RPMI8226 (cell line): ENCODE measurements at regions not wholly inside any gene's neighbourhood (a gene's known extent, or its start where the extent isn't known, plus 50 kb on each side); places are given as distances from the start of the nearest gene placed in this dataset.
"Not testable (repeated sequence)": the region's sequence is repeated elsewhere in the genome, so short reads cannot be mapped to it uniquely, and the experiment has no call there.

Experiments
- DNase-seq: peaks from one replicate; pipeline ENCODE4 v3.0.0-alpha.2; 2015

GRCh38 chr13:62137629-62138405, 722.2 kb upstream of the PCDH20 start:
- DNase-seq, result no peak

- DNase-seq, result no peak
Observed at GRCh38 chr13:62131604-62132003, 716.0 kb upstream of the PCDH20 start.

GRCh38 chr13:62130062-62130970, 714.7 kb upstream of the PCDH20 start:
- DNase-seq, result no peak

GRCh38 chr13:62129000-62129551, 713.4 kb upstream of the PCDH20 start:
- no peak for DNase-seq

- no peak for DNase-seq
Observed at GRCh38 chr13:62126400-62126799, 710.8 kb upstream of the PCDH20 start.

GRCh38 chr13:62125451-62125850, 709.8 kb upstream of the PCDH20 start:
- DNase-seq, result no peak

GRCh38 chr13:62123409-62123808, 707.8 kb upstream of the PCDH20 start:
- no peak for DNase-seq

GRCh38 chr13:62122434-62122833, 706.8 kb upstream of the PCDH20 start:
- DNase-seq, result no peak

- peak; percentile 5 for DNase-seq
Observed at GRCh38 chr13:62119739-62120700, 704.4 kb upstream of the PCDH20 start.

GRCh38 chr13:62115831-62116230, 700.2 kb upstream of the PCDH20 start:
- no peak for DNase-seq

GRCh38 chr13:62113179-62113578, 697.5 kb upstream of the PCDH20 start:
- no peak for DNase-seq

- DNase-seq, result no peak
Observed at GRCh38 chr13:62110079-62110478, 694.4 kb upstream of the PCDH20 start.

GRCh38 chr13:62104136-62104535, 688.5 kb upstream of the PCDH20 start:
- DNase-seq, result not testable (repeated sequence)

- DNase-seq, result no peak
Observed at GRCh38 chr13:62096652-62097051, 681.0 kb upstream of the PCDH20 start.

GRCh38 chr13:62094932-62095331, 679.3 kb upstream of the PCDH20 start:
- no peak for DNase-seq

GRCh38 chr13:62093984-62094780, 678.5 kb upstream of the PCDH20 start:
- no peak for DNase-seq

GRCh38 chr13:62092949-62093348, 677.3 kb upstream of the PCDH20 start:
- DNase-seq, result no peak

GRCh38 chr13:62092536-62092935, 676.9 kb upstream of the PCDH20 start:
- no peak for DNase-seq

- DNase-seq, result no peak
Observed at GRCh38 chr13:62088165-62088564, 672.5 kb upstream of the PCDH20 start.

- DNase-seq, result no peak
Observed at GRCh38 chr13:62087124-62087523, 671.5 kb upstream of the PCDH20 start.
